ENCODE measurements at regions not wholly inside any gene's neighbourhood (a gene's known extent, or its start where the extent isn't known, plus 50 kb on each side); places are given as distances from the start of the nearest gene placed in this dataset.

DNA sequence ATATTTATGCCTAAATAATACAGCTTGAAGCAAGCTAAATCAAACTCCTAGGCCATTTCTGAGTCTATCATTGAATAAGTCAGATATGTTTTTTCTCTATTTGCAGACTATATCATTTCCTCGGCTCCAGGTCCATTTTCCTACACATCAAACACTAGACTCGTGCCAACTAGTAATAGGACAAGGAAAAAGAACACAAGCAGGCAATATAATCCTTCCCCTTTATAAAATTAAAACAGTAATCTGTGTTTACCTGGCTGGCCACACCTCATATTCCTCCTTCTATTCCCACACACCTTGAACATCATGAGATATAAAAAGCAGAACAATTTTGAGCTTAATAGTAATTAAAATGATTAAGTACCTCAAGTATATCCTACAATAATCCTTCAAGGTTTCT is 325.7 kb downstream of the TFEC start:
- DNase-seq = no peak

DNA sequence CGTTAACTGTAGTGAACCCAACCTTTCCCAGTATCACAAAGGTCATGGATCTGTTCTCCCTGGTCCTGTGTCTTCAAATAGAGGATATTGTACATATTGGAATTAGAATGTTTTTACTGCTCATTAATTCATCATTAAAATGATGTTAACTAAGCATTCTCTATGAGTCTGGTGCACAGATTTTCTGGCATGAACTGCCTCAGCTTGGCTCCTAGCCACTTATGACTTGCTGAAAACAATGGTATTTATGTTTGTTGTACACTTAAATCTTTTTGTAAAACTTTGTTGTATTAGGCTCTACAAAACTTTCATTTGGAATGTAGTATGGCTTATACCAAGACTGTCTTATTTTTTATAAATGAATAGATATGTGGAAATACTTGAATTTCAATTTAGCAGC is 329.4 kb downstream of the TFEC start:
- DNase-seq = no peak

DNA sequence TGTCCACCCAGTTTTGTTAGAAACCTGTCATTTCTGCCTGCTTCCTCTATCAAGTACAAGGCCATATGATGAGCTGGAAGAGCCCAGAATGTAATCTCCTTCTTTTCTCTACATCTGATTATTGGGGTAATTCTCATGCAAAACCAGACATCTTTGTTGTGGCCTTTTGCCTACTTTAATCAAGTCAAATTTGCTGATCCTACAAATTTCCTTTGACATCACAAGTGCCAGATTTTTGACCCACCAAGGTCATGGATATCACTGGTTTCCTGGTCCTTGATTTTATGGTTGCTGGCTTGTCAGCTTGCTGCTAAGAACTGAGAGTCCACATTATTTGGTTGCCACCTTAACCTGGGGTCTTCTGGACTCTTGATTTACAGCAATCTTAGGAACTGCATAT is 336.1 kb downstream of the TFEC start:
- no peak for DNase-seq

DNA sequence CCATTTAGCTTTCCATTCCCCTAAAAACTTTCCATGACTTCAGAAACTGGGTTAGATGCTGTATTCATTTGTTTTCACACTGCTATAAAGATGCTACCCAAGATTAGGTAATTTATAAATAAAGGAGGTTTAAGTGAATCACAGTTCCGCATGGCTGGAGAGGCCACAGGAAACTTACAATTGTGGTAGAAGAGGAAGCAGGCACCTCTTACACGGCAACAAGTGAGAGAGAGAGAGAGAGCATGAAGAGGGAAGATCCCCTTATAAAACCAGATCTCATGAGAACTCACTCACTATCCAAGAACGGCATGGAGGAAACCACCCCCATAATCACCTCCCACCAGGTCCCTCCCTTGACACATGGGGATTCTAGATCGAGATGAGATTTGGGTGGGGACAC is 336.8 kb downstream of the TFEC start:
- DNase-seq = peak; percentile 5

DNA sequence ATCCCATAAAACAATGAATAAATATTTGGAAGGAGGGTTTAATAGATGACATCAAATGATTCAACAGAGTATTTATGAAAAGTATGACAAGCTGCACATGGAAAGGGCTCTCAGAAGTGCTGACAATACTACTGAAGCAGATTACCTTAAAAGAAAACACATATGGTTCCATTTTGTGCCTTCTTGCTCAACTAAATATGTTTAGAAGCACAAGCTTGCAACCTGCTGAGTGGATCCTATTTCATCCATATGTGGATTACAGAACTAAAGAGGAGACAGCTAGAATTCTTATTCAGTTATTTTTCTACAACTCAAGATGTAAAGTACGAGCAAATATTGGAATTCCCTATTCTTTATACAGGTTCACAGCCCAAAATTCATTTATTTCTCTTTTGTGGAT is 340.6 kb downstream of the TFEC start:
- no peak for DNase-seq

DNA sequence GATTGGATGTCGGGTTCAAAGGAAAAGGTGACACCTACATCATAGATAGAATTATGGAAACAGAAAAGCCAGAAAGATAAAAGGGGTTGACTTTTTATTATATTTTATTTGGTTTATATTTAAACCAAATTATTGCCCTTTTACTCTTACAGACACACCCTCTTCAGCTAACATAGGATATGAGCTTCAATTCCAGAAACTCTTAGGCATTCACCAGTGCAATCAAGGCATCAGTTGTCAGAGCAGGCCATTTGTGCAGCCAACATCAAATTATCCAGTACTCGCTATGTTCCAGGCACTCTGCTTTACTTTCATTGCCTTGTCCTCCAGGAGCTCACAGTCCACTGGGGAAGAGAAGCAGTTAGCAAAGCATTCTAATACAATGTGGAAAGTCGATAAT is 347.5 kb downstream of the TFEC start:
- DNase-seq = no peak

DNA sequence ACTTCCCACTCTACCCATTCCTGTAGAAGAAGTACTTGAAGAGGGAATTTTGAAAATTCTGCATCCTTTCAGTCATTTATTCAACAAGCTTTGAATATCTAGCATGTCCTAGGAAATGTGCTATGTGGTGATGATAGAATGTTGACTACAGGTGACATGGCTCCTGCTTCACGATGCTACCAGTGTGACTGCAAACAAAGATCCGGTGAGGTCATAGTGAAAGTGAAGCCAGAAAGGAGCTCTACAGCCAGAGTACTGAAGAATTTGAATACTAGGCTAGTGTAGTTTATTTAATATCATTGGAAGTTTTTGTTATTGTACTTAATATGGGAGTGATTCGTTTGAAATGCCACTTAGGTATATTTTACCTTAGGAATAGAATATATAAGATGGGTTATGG is 348.1 kb downstream of the TFEC start:
- no peak for DNase-seq

DNA sequence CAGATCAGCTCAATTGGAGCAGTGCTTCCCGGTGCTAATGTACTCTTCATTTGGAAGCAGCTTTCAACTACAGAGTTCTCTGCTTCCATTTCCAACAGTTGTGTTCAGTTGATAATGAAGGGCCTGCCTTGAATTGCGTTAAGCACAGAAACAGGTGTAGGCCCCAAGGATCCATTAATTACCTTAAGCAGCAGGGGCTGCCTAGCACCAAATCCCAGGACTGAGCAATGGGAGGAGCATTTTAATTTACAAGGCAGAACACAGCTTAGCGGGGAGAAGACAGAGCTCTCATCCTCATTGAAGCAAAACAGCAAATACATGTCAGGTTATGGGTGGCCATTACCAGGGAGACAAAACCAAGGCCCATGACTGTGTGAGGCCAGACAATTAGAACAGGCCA is 349.6 kb downstream of the TFEC start:
- no peak for DNase-seq

DNA sequence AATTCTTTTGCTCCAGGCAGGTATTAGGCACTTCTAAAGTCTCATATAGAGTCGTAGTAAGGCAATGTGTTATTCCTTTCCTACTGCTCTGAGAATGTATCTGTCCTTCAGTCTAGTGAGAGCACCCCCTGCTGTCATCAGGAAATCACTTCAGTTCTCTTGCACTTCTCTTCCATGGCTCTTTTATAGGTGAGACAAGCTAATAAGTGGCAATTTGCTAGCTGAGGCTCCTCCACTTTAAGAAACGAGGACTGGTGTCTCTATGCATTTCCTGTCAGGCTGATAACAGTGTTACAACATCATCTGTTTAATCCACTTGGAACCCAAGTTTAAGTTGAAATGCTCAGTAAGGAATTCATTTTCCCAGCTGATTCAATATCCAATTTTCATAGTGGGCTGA is 350.6 kb downstream of the TFEC start:
- DNase-seq = peak; percentile 57

DNA sequence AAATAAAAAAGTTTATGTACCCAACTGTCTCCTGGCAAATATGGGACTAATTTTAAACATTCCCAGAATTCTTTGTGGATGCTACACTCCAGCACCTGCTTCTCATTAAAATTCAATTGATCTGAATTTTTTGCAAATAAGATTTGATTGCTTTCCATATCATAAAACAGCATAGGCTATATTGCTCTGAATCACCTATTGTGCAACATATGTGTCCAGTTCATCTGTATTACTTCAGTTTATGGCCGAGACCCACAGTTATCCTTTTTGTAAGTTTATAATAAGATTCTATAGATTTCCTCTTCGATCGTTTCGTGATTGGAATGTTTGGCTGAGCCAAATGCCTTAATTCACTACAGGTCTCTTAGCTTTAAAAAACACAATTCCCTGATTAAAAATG is 351.1 kb downstream of the TFEC start:
- DNase-seq = no peak

DNA sequence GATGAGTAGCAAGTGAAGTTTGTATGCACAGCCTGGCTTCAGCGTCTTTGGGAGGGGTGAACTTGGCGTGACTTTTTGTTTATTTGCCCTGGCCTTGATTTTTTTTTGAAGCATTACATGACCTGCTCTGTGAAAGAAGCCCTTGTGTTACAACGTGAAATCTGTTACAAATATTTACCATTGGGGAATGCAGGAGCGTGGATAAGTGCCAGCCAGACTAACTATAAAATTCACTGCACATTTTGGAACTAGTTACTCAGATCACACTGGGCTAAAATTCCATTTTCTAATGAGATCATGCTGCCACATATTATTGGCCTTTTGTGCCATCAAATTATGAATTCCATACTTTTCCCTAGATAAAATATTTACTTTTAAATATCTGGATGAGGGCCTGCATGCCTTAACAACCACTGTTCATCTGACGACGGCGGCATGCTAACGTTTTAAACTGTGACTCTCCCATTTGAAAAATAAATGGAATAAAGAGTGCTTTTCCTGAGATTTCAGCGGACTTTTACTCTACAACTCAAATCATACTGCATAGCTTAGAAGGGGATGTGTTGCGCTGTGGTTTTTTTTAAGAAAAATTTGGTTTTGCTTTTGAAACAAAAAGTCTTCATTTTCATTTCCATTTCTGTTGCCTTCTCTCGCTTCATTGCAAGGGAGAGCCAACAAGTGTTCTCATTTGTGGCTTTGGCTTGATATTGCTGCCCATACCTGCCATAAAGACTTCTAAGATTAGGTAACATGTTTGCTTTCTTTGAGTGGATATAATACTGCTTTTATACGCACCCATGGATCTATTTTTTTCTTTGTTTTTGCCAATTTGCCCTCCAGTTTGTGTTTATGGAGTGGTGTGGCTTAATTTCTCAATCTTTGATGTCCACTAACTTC is 352.2 kb downstream of the TFEC start:
- no peak for DNase-seq

DNA sequence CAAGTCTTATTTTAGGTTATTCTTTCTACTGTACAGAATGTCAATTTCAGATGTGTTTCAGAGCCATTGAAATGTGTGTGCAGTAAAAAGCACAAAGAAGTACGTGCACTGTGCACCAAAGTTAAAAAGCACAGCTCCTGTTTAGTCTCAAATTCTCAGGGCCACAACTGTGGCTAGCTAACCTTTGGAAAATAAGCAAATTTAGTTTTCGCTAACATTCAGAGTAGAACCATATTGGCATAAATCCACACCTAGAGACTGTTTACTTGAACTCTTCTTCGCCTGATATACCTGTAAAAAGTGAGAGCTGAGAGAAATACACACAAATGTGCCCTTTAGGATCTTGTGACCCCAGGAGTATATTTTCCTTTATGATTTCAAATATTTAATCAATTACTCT is 353.9 kb downstream of the TFEC start:
- DNase-seq = no peak

DNA sequence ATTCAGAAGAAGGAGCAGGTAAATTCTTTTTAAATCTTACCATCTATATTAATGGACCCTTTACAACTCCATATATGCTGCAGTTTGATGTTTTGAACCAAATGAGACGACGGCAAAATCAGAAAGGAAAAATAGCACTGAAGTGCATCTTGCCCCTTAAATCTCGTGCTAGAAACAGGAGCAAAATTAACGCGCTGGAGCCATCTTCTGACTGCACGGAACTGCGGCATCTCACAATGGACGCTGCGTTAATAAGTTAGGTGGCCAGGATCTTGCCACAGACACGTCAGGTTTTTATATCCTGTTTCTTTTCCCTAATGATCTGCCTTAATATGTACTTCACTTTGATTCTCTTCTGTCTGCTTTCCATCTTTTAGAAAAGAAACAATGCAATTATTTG is 354.5 kb downstream of the TFEC start:
- DNase-seq = peak; percentile 5

DNA sequence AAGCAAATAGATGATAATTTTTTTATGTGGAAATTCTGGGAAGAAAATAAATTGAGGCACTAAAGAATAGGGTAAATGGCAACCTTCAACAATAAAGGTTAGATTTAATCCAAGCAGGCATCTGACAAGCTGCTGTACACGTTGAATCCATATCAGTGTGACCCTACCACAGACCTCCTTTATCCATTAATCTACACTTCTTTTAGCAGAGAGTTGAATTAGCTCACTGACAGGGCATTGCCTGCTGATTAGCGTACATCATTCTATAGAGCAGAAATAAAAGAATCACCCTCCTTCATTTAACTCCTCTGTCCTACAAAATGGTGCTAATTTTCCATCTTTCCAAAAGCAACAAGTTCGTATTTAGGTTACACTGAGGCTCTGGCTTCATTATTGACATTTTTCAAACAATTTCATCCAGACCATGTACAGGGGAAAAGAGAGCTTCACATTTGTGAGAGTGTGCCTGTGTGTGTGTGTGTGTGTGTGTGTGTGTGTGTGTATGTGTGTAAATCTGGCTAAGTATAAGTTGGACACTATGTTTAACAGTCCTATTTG is 356.0 kb downstream of the TFEC start:
- no peak for DNase-seq

DNA sequence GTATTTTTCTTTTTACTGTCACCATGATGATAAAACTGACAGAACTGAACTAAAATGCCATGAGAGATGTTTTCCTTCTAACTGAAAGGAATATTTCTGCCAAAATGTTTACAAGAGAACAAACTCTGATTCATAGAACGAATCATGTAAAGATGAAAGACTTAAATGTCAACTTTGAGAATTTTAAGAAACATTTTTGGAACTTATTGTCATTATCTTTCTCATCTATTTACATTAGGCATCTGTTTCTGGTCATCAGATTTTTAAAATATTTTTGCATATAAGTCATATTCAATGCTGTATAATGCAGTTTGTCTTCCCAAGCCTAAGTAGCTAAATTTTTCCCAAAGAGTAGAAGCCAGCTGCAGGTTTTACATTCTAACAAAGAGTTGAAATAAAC is 358.5 kb downstream of the TFEC start:
- DNase-seq = no peak

DNA sequence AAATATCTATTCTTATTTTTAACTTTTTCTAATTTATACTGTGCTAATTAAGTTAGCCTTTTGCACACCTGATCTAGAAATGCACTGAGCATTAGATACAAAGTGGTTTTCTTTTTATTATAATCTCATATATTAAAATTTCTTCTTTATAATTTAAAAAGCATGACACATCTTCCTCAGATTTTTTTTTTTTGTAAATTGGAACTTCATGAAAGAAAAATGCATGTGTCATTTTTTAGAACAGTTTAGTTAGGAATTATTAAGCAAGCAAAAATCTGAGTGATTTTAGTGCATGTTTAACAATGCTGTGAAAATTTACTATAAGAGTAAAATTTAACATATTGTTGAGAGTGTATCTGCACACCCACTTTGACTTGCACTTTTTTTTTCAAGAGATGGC is 367.9 kb downstream of the TFEC start:
- no peak for DNase-seq

DNA sequence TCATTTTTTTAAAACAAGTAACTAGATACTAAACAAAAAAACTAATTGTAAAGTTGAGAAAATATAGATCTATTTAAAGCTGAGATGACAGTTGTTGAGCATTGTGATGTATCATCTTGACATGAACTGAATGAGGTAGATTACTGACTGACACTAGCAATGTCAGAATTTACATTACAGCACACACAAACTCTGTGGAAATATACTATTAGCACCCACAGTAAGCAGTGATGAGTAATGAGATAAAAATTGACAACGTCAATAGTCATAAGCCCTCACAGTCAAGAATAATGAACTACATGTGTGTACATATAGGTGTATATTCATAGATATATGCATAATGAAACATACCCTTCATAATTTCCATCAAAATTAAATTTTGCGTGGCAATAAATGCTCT is 368.4 kb downstream of the TFEC start:
- DNase-seq = no peak

DNA sequence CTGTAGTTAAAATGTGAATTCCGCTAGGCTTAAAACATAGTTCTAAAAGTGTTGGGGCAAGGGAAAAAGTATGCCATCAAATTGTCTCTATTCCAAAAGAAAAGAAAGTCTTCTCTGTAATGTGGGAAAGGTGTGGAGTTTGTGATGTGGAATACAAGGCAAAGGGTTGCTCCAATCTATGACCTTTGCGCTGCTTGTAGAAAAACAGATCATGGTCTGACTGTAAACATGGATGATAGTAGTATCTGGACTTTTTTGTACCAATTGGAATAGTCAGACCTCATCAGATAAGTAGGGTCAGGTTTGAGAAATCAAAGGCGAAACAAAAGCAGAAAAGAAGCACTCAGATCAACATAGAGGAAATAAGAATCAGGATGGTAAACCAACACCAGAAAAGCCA is 372.3 kb downstream of the TFEC start:
- no peak for DNase-seq

DNA sequence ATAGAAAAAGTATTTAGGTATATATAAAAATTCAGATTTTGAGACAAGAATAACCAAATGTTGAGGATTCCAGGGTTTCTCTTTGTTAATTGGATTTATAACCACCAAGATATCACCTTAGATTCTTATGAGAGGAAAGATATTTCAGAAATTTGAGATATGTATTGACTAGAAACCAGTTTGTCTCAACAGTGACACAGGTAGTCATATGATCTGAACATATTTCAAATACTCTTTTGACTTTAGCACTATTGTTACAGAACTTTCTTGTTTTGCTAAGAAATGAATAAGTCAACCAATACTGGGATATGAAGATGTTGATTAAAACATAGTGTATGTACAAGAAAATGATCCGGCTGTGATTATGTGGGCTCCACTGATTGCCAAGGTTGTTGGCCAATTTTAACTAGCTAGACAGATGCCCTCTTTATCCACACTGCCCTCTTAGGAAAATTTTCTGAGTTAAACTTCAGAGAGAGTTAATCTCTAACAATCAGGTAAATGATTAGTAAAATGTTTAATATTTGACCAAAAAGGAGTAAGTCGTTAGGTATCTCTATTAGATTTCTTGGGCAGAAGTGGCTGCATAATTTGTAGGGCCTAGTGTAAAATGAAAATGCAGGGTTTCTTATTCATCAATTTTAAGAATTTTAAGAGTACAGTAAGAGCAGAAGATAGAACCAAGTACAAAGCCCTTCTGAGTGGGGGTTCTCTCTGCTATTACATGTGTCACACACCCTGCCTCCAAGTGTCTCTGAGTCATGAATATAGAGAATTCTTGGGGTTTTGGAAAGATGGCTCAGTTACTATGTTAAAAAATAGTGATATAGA is 376.0 kb downstream of the TFEC start:
- no peak for DNase-seq

DNA sequence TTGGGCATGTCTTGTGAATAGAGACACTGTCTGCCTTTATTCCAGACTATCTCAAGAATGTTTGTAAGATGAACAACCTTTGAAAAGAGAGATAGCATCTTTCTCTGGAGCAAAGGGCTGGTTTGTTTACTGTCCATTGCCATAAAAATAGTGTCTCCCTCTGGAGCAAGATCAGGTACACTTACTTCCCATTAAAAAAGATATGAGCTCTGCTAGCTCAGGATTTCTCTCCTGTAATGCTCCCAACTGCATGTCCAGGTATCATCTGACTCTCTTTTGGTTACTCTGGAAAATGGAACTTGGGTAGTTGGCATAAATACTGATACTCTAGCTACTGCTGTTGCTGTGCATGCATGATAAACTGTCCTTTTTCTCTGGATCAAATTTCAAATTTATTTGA is 381.1 kb downstream of the TFEC start:
- no peak for DNase-seq

DNA sequence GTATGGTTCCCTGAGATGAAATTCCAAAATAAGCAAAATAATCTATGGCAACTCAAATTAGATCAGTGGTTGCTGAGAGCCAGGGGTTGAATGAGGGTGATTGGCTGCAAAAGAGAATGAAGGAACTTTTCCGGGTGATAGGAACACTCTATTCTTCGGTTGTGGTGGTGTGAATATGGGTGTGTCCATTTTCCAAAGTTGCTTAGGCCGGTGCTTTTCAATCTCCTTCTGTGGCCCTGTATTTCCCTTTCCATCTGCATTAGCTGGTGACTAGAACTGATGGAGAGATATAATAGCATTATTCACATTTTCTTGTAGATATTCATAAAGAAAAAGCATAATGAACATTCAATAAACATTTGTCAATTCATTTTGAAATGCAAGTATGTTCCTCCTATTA is 382.9 kb downstream of the TFEC start:
- no peak for DNase-seq

DNA sequence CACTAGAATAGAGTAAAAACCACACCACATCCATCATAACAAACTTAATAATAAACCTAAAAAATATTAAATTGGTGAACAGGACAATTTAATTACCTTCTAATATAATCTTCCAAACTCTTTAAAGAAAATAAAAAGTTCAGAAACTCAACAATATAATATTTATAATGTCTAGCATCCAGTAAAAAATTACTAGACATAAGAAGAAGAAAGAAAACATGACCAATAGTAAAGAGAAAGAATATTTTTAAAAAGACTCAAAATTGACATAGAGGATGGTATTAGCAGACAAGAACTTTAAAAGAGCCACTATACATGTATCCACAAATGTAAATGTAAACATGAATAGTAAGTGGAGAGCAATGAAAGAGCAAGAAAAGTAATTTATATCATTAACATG is 388.4 kb downstream of the TFEC start:
- DNase-seq = no peak

DNA sequence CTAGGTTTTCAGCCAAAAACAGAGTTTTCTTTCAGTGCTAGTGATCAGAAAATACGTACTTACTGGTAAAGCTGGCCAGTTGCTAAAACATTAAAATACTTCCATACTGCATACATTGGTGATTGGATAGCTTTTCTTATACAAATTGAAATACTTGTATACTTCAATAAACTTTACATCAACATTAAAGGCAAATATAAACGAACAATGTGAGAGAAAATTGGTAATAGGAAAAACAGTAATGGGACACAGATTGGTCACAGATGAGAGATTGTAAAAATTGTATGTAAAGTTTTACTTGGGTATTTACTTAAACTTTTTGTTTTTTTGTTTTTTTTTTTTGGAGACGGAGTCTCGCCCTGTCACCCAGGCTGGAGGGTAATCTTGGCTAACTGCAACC is 391.7 kb downstream of the TFEC start:
- DNase-seq = no peak

DNA sequence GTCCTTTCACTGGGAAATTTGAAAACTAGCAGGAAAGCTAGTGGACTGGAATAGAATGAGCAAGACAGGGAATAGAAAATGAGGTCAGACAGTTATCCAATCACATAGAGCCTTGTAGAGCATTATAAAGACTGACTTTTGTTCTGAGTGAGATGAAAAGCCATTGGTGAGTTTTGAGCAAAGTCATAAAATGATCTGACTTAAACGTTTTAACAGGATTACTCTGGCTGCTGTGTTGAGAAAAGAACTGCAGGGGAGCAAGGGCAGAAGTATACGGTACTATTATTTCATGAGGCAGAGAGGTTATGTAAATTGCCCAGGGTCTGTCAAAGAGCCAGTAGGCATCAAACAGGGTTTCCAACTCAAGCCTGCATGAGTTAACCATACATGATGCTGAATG is 393.4 kb downstream of the TFEC start:
- no peak for DNase-seq

All from hematopoietic multipotent progenitor cell treated with erythropoietin and hydrocortisone succinate and interleukin-3 and kit ligand, for 4 days (in vitro differentiated cells).